GM18511 (cell line): ENCODE measurements at regions not wholly inside any gene's neighbourhood (a gene's known extent, or its start where the extent isn't known, plus 50 kb on each side); places are given as distances from the start of the nearest gene placed in this dataset.

Experiments used
- ATAC-seq: cut with Tn5 transposase; IDR thresholded peaks from one replicate; pipeline ENCODE4 v1.9.1; 2021; ENCODE audit warnings: mild to moderate bottlenecking, moderate library complexity; ENCODE audit not compliant: unreplicated experiment

- no peak for ATAC-seq
These were observed 567.4 kb upstream of the ZFHX3 start for GRCh38 chr16:73615071-73615940.

- no peak for ATAC-seq
These were observed 566.2 kb upstream of the ZFHX3 start for GRCh38 chr16:73614131-73614530.

GRCh38 chr16:73610605-73611156 is 562.8 kb upstream of the ZFHX3 start:
- no peak for ATAC-seq

GRCh38 chr16:73610160-73610559 is 562.2 kb upstream of the ZFHX3 start:
- ATAC-seq, result no peak

- no peak for ATAC-seq
These were observed 561.0 kb upstream of the ZFHX3 start for GRCh38 chr16:73608911-73609310.

- no peak for ATAC-seq
These were observed 557.4 kb upstream of the ZFHX3 start for GRCh38 chr16:73605309-73605708.

- ATAC-seq, result peak; percentile 63
These were observed 554.0 kb upstream of the ZFHX3 start for GRCh38 chr16:73601911-73602310.

GRCh38 chr16:73599870-73600269 is 551.9 kb upstream of the ZFHX3 start:
- no peak for ATAC-seq

GRCh38 chr16:73599351-73599750 is 551.4 kb upstream of the ZFHX3 start:
- ATAC-seq, result no peak

GRCh38 chr16:73584157-73584556 is 536.2 kb upstream of the ZFHX3 start:
- no peak for ATAC-seq

- no peak for ATAC-seq
These were observed 524.4 kb upstream of the ZFHX3 start for GRCh38 chr16:73572135-73572828.

GRCh38 chr16:73569266-73569980 is 521.5 kb upstream of the ZFHX3 start:
- no peak for ATAC-seq

- no peak for ATAC-seq
These were observed 520.8 kb upstream of the ZFHX3 start for GRCh38 chr16:73568769-73569168.

- no peak for ATAC-seq
These were observed 518.0 kb upstream of the ZFHX3 start for GRCh38 chr16:73565925-73566324.

- ATAC-seq, result no peak
These were observed 517.3 kb upstream of the ZFHX3 start for GRCh38 chr16:73565263-73565662.

- no peak for ATAC-seq
These were observed 515.8 kb upstream of the ZFHX3 start for GRCh38 chr16:73563709-73564108.

- ATAC-seq, result no peak
These were observed 512.6 kb upstream of the ZFHX3 start for GRCh38 chr16:73560497-73560896.

GRCh38 chr16:73558219-73558618 is 510.3 kb upstream of the ZFHX3 start:
- ATAC-seq, result no peak

- no peak for ATAC-seq
These were observed 506.2 kb upstream of the ZFHX3 start for GRCh38 chr16:73553941-73554660.

GRCh38 chr16:73549984-73550631 is 502.2 kb upstream of the ZFHX3 start:
- ATAC-seq, result no peak
